ENCODE measurements at regions not wholly inside any gene's neighbourhood (a gene's known extent, or its start where the extent isn't known, plus 50 kb on each side); places are given as distances from the start of the nearest gene placed in this dataset.

GRCh38 chr15:95928822-95929221 is 401.7 kb upstream of the NR2F2 start:
- in situ Hi-C loops (cut with MboI; ENCODE audit: low pct_unique_long_range_greater_than_20kb, low sequenced_read_pairs, unreplicated experiment): no loop called here
- no peak for DNase-seq (ENCODE audit: low spot score)
- TF ChIP-seq CTCF (IDR thresholded peaks at IDR 0.05; ENCODE audit: extremely low read depth, insufficient read depth, missing control alignments): no peak

GRCh38 chr15:95929232-95929846 is 401.2 kb upstream of the NR2F2 start:
- in situ Hi-C loops (cut with MboI; ENCODE audit: low pct_unique_long_range_greater_than_20kb, low sequenced_read_pairs, unreplicated experiment): no loop called here
- peak; percentile 11 for DNase-seq (ENCODE audit: low spot score)

GRCh38 chr15:95930659-95931375 is 399.7 kb upstream of the NR2F2 start:
- no peak for TF ChIP-seq CTCF (IDR thresholded peaks at IDR 0.05; ENCODE audit: extremely low read depth, insufficient read depth, missing control alignments)
- no peak for DNase-seq (ENCODE audit: low spot score)
- in situ Hi-C loops (cut with MboI; ENCODE audit: low pct_unique_long_range_greater_than_20kb, low sequenced_read_pairs, unreplicated experiment): no loop called here

More at GRCh38 chr15:95929232-95929846, 401.2 kb upstream of the NR2F2 start:
- TF ChIP-seq CTCF (IDR thresholded peaks at IDR 0.05; ENCODE audit: extremely low read depth, insufficient read depth, missing control alignments): no peak

GRCh38 chr15:95931619-95932018 is 398.9 kb upstream of the NR2F2 start:
- TF ChIP-seq CTCF (IDR thresholded peaks at IDR 0.05; ENCODE audit: extremely low read depth, insufficient read depth, missing control alignments): no peak
- in situ Hi-C loops (cut with MboI; ENCODE audit: low pct_unique_long_range_greater_than_20kb, low sequenced_read_pairs, unreplicated experiment): no loop called here
- DNase-seq (ENCODE audit: low spot score): no peak

- DNase-seq (ENCODE audit: low spot score): no peak
- no peak for TF ChIP-seq CTCF (IDR thresholded peaks at IDR 0.05; ENCODE audit: extremely low read depth, insufficient read depth, missing control alignments)
- in situ Hi-C loops (cut with MboI; ENCODE audit: low pct_unique_long_range_greater_than_20kb, low sequenced_read_pairs, unreplicated experiment): no loop called here
These were observed 398.4 kb upstream of the NR2F2 start for GRCh38 chr15:95932141-95932540.

- in situ Hi-C loops (cut with MboI; ENCODE audit: low pct_unique_long_range_greater_than_20kb, low sequenced_read_pairs, unreplicated experiment): no loop called here
- no peak for TF ChIP-seq CTCF (IDR thresholded peaks at IDR 0.05; ENCODE audit: extremely low read depth, insufficient read depth, missing control alignments)
- no peak for DNase-seq (ENCODE audit: low spot score)
These were observed 397.8 kb upstream of the NR2F2 start for GRCh38 chr15:95932676-95933075.
